ENCODE measurements at regions not wholly inside any gene's neighbourhood (a gene's known extent, or its start where the extent isn't known, plus 50 kb on each side); places are given as distances from the start of the nearest gene placed in this dataset.

- H3K4me2 ChIP-seq (ENCODE audit: low read depth, low read length): no peak overlapping the region
- DNase-seq: no peak
- H3K4me1 ChIP-seq (ENCODE audit: low read length): no peaks in the 10 kb centered on the region
- H3K9ac ChIP-seq (ENCODE audit: low read length): no peak overlapping the region
- H3K36me3 ChIP-seq (replicated peaks; ENCODE audit: insufficient read depth, low read length): no peaks in the 10 kb centered on the region
- no peaks in the 10 kb centered on the region for H4K20me1 ChIP-seq (ENCODE audit: insufficient read depth, low read length)
- no peak overlapping the region for H3K4me3 ChIP-seq (ENCODE audit: low read length)
- H3K79me2 ChIP-seq (ENCODE audit: low read length): no peaks in the 10 kb centered on the region
- H3K27me3 ChIP-seq (replicated peaks; ENCODE audit: insufficient read depth, low read length): no peaks in the 10 kb centered on the region
- H3F3A ChIP-seq (ENCODE audit: insufficient read depth, low read length): no peaks in the 10 kb centered on the region
- TF ChIP-seq EZH2 (optimal IDR thresholded peaks at IDR 0.05; ENCODE audit: low read depth, low read length) (no peak), EZH2phosphoT487 (IDR thresholded peaks at IDR 0.05; ENCODE audit: low read length) (no peak)
- TF ChIP-seq, protein P1, sequence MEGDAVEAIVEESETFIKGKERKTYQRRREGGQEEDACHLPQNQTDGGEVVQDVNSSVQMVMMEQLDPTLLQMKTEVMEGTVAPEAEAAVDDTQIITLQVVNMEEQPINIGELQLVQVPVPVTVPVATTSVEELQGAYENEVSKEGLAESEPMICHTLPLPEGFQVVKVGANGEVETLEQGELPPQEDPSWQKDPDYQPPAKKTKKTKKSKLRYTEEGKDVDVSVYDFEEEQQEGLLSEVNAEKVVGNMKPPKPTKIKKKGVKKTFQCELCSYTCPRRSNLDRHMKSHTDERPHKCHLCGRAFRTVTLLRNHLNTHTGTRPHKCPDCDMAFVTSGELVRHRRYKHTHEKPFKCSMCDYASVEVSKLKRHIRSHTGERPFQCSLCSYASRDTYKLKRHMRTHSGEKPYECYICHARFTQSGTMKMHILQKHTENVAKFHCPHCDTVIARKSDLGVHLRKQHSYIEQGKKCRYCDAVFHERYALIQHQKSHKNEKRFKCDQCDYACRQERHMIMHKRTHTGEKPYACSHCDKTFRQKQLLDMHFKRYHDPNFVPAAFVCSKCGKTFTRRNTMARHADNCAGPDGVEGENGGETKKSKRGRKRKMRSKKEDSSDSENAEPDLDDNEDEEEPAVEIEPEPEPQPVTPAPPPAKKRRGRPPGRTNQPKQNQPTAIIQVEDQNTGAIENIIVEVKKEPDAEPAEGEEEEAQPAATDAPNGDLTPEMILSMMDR (IDR thresholded peaks at IDR 0.05; ENCODE audit: low read length): no peak
- H3K27ac ChIP-seq (ENCODE audit: low read length): no peak overlapping the region
- H2AFZ ChIP-seq (ENCODE audit: low read length): no peak overlapping the region
- H3K9me2 ChIP-seq (replicated peaks; ENCODE audit: insufficient read depth, low read length): no peaks in the 10 kb centered on the region
- H3K9me3 ChIP-seq (replicated peaks; ENCODE audit: insufficient read depth, low read length): no peaks in the 10 kb centered on the region
Observed at GRCh38 chr2:100752628-100753333, 67.2 kb upstream of the NPAS2 start.

- no peak for DNase-seq
- Histone ChIP-seq H3K4me2 (ENCODE audit: low read depth, low read length) (no peak overlapping the region), H3K4me3 (ENCODE audit: low read length) (no peak overlapping the region), H3K79me2 (ENCODE audit: low read length) (no peaks in the 10 kb centered on the region), H3K27me3 (replicated peaks; ENCODE audit: insufficient read depth, low read length) (no peaks in the 10 kb centered on the region), H3K4me1 (ENCODE audit: low read length) (no peaks in the 10 kb centered on the region), H4K20me1 (ENCODE audit: insufficient read depth, low read length) (no peaks in the 10 kb centered on the region), H3K9me2 (replicated peaks; ENCODE audit: insufficient read depth, low read length) (no peaks in the 10 kb centered on the region), H3K27ac (ENCODE audit: low read length) (no peak overlapping the region), H3K9ac (ENCODE audit: low read length) (no peak overlapping the region), H3K36me3 (replicated peaks; ENCODE audit: insufficient read depth, low read length) (no peaks in the 10 kb centered on the region), H3F3A (ENCODE audit: insufficient read depth, low read length) (no peaks in the 10 kb centered on the region), H3K9me3 (replicated peaks; ENCODE audit: insufficient read depth, low read length) (no peaks in the 10 kb centered on the region), H2AFZ (ENCODE audit: low read length) (no peak overlapping the region)
- TF ChIP-seq, protein P1 (IDR thresholded peaks at IDR 0.05; ENCODE audit: low read length): no peak
- TF ChIP-seq EZH2phosphoT487 (IDR thresholded peaks at IDR 0.05; ENCODE audit: low read length): no peak
Observed at GRCh38 chr2:100753444-100753843, 66.5 kb upstream of the NPAS2 start.

- H3K79me2 ChIP-seq (ENCODE audit: low read length): no peaks in the 10 kb centered on the region
- DNase-seq: no peak
- H3K4me3 ChIP-seq (ENCODE audit: low read length): no peak overlapping the region
- H3K9me2 ChIP-seq (replicated peaks; ENCODE audit: insufficient read depth, low read length): no peaks in the 10 kb centered on the region
- TF ChIP-seq EZH2phosphoT487 (IDR thresholded peaks at IDR 0.05; ENCODE audit: low read length) (no peak), EZH2 (optimal IDR thresholded peaks at IDR 0.05; ENCODE audit: low read depth, low read length) (no peak)
- TF ChIP-seq, protein P1 (IDR thresholded peaks at IDR 0.05; ENCODE audit: low read length): no peak
- H3K4me2 ChIP-seq (ENCODE audit: low read depth, low read length): no peak overlapping the region
- H4K20me1 ChIP-seq (ENCODE audit: insufficient read depth, low read length): no peaks in the 10 kb centered on the region
- no peaks in the 10 kb centered on the region for H3K9me3 ChIP-seq (replicated peaks; ENCODE audit: insufficient read depth, low read length)
- H3K36me3 ChIP-seq (replicated peaks; ENCODE audit: insufficient read depth, low read length): no peaks in the 10 kb centered on the region
- H3K27me3 ChIP-seq (replicated peaks; ENCODE audit: insufficient read depth, low read length): no peaks in the 10 kb centered on the region
- no peak overlapping the region for H3K9ac ChIP-seq (ENCODE audit: low read length)
- H3K27ac ChIP-seq (ENCODE audit: low read length): no peak overlapping the region
- H3F3A ChIP-seq (ENCODE audit: insufficient read depth, low read length): no peaks in the 10 kb centered on the region
- no peak overlapping the region for H2AFZ ChIP-seq (ENCODE audit: low read length)
- no peaks in the 10 kb centered on the region for H3K4me1 ChIP-seq (ENCODE audit: low read length)
Observed at GRCh38 chr2:100753881-100754280, 66.1 kb upstream of the NPAS2 start.

All from MM.1S (cell line).